Thyroid gland (tissue), 4 donors: ENCODE measurements at regions not wholly inside any gene's neighbourhood (a gene's known extent, or its start where the extent isn't known, plus 50 kb on each side); places are given as distances from the start of the nearest gene placed in this dataset.

Source experiments
- DNase-seq, 2 donors: peaks; one replicate each; pipeline ENCODE4 v3.0.0-alpha.2; 2019
- H3K27ac ChIP-seq, 3 donors: fragments of 200-600 bp; sonication (generic); 1 replicate in 2 of 3; 2 replicates in 1 of 3; pipeline ENCODE4 v1.5.1; 2016 to 2019; ENCODE audit warnings: mild to moderate bottlenecking in 1 of 3, moderate library complexity in 1 of 3
- H3K27me3 ChIP-seq: fragments of 200-600 bp; sonication (generic); one replicate; pipeline ENCODE4 v1.5.1; 2019
- H3K36me3 ChIP-seq, 2 donors: fragments of 200-600 bp; sonication (generic); one replicate each; pipeline ENCODE4 v1.5.1; 2016 to 2019
- H3K4me1 ChIP-seq, 2 donors: fragments of 200-600 bp; sonication (generic); one replicate each; pipeline ENCODE4 v1.5.1; 2017 to 2019
- H3K4me3 ChIP-seq, 3 donors: fragments of 200-600 bp; sonication (generic); replicated peaks in 1 of 3; 1 replicate in 2 of 3; 2 replicates in 1 of 3; pipeline ENCODE4 v1.5.1; 2016; ENCODE audit warnings: mild to moderate bottlenecking in 1 of 3
- H3K9me3 ChIP-seq: fragments of 200-600 bp; sonication (generic); one replicate; pipeline ENCODE4 v1.5.1; 2017
- POLR2A ChIP-seq, 2 donors: fragments of 450-650 bp; IDR thresholded peaks; one replicate each; pipeline ENCODE4 v1.6.1; 2017; ENCODE audit warnings: antibody characterized with exemption in 2 of 2, mild to moderate bottlenecking in 2 of 2, moderate library complexity in 1 of 2
- WGBS, 2 donors: methylation state at CpG; one replicate each; pipeline ENCODE4 v1.1.5; 2017; 5-methylcytosine and 5-hydroxymethylcytosine counted together
- intact Hi-C: fragments of 100-400 bp; cut with DNase I; formaldehyde crosslinking; loops from one replicate; pipeline ENCODE4 v1.15.1; 2023
- TF ChIP-seq, protein P1 (sequence below), 6 experiments: fragments of 200-600 bp in 3 of 6; fragments of 450-650 bp in 3 of 6; sonication (generic) in 3 of 6; IDR thresholded peaks; one replicate each; pipeline ENCODE4 v1.5.1; 2016 to 2019; ENCODE audit warnings: antibody characterized with exemption in 6 of 6, mild to moderate bottlenecking in 2 of 6, inconsistent platforms in 1 of 6, moderate library complexity in 1 of 6

DNA sequence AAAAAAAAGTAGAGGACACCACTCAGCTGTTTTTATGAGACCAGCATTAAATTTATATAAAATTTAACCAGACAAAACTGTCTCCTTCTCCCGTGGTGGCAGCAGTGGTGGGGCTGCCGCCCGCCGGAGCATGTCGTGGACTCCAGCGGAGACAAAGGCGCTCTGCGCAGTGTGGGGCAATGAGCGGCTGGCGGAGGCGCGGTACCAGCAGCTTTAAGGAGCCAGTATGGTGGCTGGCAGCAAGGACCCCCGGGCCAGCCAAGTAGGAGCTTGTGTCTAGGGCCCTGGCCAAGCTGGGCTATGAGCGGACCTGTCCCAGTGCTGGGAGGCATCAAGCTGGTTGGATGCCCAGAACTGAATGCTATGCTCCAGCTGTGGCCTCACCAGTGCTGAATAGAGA, 2102.9 kb downstream of the NCAM2 start:
- intact Hi-C loops, result no loop called here
- no peaks in the 10 kb centered on the region for H3K9me3 ChIP-seq
- H3K27ac ChIP-seq, result no peak overlapping the region
- no peak overlapping the region for H3K4me3 ChIP-seq
- TF ChIP-seq, protein P1, sequence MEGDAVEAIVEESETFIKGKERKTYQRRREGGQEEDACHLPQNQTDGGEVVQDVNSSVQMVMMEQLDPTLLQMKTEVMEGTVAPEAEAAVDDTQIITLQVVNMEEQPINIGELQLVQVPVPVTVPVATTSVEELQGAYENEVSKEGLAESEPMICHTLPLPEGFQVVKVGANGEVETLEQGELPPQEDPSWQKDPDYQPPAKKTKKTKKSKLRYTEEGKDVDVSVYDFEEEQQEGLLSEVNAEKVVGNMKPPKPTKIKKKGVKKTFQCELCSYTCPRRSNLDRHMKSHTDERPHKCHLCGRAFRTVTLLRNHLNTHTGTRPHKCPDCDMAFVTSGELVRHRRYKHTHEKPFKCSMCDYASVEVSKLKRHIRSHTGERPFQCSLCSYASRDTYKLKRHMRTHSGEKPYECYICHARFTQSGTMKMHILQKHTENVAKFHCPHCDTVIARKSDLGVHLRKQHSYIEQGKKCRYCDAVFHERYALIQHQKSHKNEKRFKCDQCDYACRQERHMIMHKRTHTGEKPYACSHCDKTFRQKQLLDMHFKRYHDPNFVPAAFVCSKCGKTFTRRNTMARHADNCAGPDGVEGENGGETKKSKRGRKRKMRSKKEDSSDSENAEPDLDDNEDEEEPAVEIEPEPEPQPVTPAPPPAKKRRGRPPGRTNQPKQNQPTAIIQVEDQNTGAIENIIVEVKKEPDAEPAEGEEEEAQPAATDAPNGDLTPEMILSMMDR (IDR thresholded peaks at IDR 0.05), result no peak
- no peak for TF ChIP-seq POLR2A (IDR thresholded peaks at IDR 0.05)
- H3K4me1 ChIP-seq, result no peaks in the 10 kb centered on the region
- 93 to 94% methylated on average over 12 to 14 of the region's 14 CpGs for WGBS, 2 donors
- no peak for DNase-seq
- H3K36me3 ChIP-seq, result no peaks in the 10 kb centered on the region
- H3K27me3 ChIP-seq, result no peaks in the 10 kb centered on the region

DNA sequence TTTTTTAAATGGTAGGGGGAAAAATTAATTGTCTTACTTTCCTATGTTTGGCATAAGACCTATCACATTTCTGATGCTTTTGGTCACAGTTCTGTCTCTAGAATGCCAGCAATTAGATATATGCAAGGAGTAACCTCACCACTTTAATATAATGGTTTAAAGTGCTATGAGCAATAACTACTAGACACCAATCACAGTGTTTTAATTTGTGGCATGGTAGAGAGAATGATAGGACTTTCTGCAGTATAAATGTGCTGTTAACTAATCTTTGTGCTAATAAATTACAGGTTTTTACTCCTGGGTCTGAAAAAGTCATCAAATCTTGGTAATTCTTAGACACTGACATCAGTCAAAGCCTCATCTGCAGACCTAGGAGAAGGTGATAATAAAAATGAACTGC, 2110.3 kb downstream of the NCAM2 start:
- no peaks in the 10 kb centered on the region for H3K4me1 ChIP-seq
- no peak for DNase-seq
- intact Hi-C loops, result no loop called here
- no peaks in the 10 kb centered on the region for H3K36me3 ChIP-seq
- H3K9me3 ChIP-seq, result no peaks in the 10 kb centered on the region
- H3K4me3 ChIP-seq, result no peak overlapping the region
- H3K27ac ChIP-seq, result no peak overlapping the region
- TF ChIP-seq POLR2A (IDR thresholded peaks at IDR 0.05), result no peak
- TF ChIP-seq, protein P1 (IDR thresholded peaks at IDR 0.05), result no peak
- no peaks in the 10 kb centered on the region for H3K27me3 ChIP-seq

DNA sequence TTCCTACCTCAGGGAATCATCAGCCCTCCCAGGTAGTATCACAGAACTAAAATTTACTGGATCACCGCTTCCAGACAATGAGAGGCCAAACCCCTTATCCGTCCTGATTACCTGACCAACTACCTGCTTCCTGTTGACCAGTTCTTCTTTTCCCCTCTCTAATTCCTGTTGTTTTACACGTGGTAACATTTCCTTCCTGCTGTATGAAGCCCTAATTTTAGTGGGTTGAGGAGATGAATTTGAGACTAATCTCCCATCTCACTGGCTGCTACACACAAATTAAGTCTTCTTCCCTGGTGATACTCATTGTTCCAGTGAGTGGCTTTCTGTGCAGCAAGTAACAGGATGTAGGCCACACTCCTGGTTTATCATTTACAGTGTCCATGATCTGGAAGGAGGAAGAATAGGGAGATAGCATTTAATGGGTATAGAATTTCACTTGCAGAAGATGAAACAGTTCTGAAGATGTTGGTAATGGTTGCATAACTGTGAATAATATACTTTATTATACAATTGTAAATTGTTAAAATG, 2112.9 kb downstream of the NCAM2 start:
- Histone ChIP-seq H3K27ac (no peak overlapping the region), H3K4me1 (no peaks in the 10 kb centered on the region), H3K4me3 (no peak overlapping the region), H3K9me3 (no peaks in the 10 kb centered on the region), H3K36me3 (no peaks in the 10 kb centered on the region), H3K27me3 (no peaks in the 10 kb centered on the region)
- intact Hi-C loops, result no loop called here
- 53 to 69% methylated on average over 3 of the region's 3 CpGs for WGBS, 2 donors
- DNase-seq, result no peak
- TF ChIP-seq, protein P1 (IDR thresholded peaks at IDR 0.05), result no peak

DNA sequence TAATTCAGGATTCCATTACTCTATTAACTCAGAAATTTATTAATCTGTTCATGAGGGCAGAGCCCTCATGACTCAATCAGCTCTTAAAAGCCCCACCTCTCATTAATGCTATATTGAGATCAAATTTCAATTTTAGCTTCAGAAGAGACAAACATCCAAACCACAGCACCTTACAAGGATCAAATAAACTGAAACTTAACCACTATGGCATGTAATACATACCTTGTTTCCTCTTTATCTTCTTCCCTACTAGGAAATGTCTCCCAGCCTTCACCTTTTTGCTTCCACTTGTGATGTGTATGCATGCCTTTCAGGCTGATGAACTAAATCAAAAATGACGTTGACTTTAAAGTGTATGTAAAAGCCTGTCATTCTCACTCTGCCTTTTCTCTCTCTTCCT, 2121.3 kb downstream of the NCAM2 start:
- intact Hi-C loops, result no loop called here
- no peak for DNase-seq
- WGBS, 2 donors, result 67 to 75% methylated on average over 1 of the region's 1 CpG
- H3K36me3 ChIP-seq, result no peaks in the 10 kb centered on the region
- no peak overlapping the region for H3K27ac ChIP-seq
- no peak overlapping the region for H3K4me3 ChIP-seq
- H3K27me3 ChIP-seq, result no peaks in the 10 kb centered on the region
- no peak for TF ChIP-seq POLR2A (IDR thresholded peaks at IDR 0.05)
- TF ChIP-seq, protein P1 (IDR thresholded peaks at IDR 0.05), result no peak
- no peaks in the 10 kb centered on the region for H3K4me1 ChIP-seq
- H3K9me3 ChIP-seq, result no peaks in the 10 kb centered on the region

DNA sequence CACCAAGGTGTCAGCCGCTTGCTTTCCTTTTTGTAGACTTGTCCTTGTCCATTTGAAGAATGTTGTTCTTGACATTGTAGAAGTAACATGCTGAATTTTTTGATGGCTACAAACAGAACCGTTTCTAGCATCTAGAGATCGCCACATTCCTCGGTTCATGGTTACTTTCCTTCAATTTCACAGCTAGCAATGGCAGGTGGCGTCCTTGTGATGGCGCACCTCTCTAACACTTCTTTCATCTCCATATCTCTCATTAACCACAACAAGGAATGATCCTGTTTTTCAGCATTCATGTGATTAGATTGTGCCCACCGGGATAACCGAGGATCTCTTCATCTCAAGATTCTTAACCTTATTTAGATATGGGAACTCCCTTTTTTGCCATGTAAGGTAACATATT, 2129.8 kb downstream of the NCAM2 start:
- TF ChIP-seq POLR2A (IDR thresholded peaks at IDR 0.05), result no peak
- TF ChIP-seq, protein P1 (IDR thresholded peaks at IDR 0.05), result no peak
- intact Hi-C loops, result no loop called here
- H3K27me3 ChIP-seq, result no peaks in the 10 kb centered on the region
- DNase-seq, result no peak
- 82 to 85% methylated on average over 8 of the region's 8 CpGs for WGBS, 2 donors
- H3K4me1 ChIP-seq, result no peaks in the 10 kb centered on the region
- H3K9me3 ChIP-seq, result no peaks in the 10 kb centered on the region
- H3K27ac ChIP-seq, result no peak overlapping the region
- no peaks in the 10 kb centered on the region for H3K36me3 ChIP-seq
- H3K4me3 ChIP-seq, result no peak overlapping the region
